HG02938 (cell line): ENCODE measurements at regions not wholly inside any gene's neighbourhood (a gene's known extent, or its start where the extent isn't known, plus 50 kb on each side); places are given as distances from the start of the nearest gene placed in this dataset.
"Not testable (repeated sequence)": the region's sequence is repeated elsewhere in the genome, so short reads cannot be mapped to it uniquely, and the experiment has no call there.

ENCODE experiments used
- ATAC-seq: cut with Tn5 transposase; IDR thresholded peaks from one replicate; pipeline ENCODE4 v1.9.1; 2021; ENCODE audit warnings: mild to moderate bottlenecking, moderate library complexity; ENCODE audit not compliant: unreplicated experiment

- not testable (repeated sequence) for ATAC-seq
Observed at GRCh38 chr11:82396639-82397038, 337.0 kb downstream of the FAM181B start.

DNA sequence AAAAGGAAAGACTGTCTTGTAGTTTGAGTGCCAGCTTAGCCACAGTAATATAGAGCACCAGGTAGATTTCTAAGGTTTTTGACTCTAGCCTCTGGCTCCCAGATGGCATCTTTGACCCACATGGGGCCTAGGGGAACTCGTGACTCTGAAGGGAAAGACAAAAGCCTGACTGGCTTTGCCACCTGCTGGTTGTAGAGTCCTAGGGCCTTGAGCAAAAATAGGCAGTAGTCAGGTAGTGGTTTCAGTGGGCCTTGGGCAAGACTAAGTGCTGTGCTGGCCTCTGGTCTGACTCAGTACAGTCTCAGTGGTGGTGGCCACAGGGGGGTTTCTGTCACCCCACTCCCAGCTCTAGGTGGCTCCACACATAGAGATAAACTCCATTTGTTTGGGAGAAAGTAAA lies 349.4 kb downstream of the FAM181B start:
- no peak for ATAC-seq

- ATAC-seq = no peak
Observed at GRCh38 chr11:82373781-82374542, 359.7 kb downstream of the FAM181B start.

DNA sequence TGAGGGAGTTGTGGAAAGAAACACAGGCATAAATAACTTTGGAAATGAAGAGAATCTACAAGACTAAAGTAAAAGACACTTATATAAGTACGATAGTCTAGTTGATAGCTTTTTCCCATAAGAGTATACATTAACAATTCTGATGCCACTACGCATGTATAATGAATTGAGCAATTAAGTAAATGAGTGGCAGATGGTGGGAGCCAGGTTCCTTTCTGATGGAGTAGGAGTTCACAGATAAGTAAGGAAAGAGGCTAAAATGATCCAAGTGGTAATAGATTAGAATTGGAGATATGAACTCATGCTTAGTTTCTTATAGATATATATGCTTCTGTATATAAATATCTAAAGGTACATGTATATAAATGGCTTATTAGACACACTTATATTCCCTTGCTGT lies 368.3 kb downstream of the FAM181B start:
- ATAC-seq = no peak

DNA sequence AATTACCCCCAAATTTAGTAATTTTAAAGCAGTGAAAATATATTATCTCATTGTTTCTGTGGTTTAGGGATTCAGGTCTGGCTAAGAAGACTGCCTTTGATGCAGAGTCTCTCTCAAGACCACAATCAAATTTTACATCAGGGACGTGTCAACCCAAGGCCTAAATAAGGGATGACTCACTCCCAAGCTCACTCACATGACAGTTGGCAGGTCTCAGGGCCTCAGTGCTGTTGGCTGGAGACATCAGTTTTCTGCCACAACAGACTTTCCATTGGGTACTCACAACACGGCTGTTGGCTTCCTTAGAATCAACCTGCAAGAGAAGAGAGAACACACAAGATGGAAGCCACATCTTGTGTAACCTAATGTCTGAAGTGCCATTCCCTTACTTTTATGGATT lies 377.3 kb downstream of the FAM181B start:
- no peak for ATAC-seq

GRCh38 chr11:82355313-82355823 lies 378.3 kb downstream of the FAM181B start:
- no peak for ATAC-seq

DNA sequence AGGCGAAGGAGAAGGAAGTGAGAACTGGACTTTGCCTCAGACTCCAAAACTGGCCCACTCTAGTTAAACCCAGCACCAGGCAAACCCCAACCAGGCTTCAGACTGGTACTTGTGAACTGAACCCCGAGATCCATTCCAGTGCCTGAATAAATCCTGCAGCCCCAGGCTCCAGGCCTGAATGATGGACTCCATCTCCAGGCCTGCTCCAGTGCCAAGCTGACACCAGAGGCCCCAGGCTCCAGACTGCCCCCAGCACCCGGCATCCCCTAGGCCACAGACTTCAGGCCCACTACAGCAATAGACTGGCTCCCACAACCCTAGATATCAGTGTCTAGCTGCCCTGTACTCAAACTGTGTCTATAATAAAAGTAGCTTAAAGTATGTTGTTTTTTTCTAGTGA lies 406.8 kb downstream of the FAM181B start:
- no peak for ATAC-seq

- ATAC-seq = no peak
Observed at GRCh38 chr11:82321206-82321605, 412.5 kb downstream of the FAM181B start.

- no peak for ATAC-seq
Observed at GRCh38 chr11:82315093-82315492, 418.6 kb downstream of the FAM181B start.

DNA sequence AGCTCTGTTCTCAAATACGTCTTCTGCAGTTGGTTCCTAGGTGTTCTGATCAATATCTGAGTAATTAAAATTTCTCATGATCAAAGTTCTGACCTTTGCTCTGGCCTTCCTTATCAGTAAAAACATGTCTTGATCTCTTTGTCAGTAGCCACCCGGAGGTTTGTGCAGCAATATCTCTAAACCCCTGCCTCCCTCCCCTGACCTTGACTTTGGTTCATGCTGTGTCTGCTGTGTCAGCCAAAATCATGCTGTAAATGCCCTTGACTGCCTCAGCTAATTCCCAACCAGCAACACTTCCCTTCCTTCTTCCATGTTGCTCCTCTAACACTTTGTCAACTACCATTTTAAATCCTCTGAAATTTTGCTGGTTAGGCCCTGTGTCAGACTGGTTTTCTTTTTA lies 424.7 kb downstream of the FAM181B start:
- ATAC-seq = no peak

DNA sequence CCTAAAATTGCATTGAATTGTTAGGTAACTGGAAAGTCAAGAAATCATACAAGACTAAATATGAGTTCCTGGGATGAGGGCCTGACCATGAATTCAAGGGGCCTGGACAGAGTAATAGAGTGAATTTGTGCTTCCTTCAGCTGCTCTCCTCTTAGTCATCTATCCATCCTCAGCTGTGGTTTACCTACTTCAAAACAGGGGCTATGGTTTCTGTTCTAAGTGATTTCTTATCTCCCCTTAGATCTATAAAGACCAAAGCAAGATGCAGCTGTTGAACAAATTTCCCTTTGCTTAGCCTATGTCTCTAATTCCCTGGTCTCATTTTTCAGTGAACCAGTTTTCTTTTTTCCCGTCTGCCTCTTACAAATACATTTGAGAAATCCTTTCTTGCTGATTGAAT lies 428.5 kb downstream of the FAM181B start:
- ATAC-seq = no peak

- ATAC-seq = no peak
Observed at GRCh38 chr11:82303671-82304070, 430.0 kb downstream of the FAM181B start.

DNA sequence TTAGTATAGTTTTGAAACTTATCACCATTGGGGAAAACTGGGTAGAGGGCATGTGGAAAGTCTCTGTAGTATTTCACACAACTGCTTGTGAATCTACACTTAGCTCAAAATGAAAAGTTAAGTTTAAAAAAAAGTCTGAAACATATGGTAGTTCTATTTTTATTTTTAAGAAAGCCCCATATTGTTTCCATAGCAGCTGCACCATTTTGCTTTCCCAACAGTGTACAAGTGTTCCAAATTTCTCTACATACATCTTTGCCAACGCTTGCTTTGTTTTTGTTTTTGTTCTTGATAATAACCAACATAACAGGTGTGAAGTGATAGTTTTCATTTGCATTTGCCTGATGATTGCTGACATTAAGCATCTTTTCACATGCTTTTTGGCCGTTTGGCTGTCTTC lies 445.2 kb downstream of the FAM181B start:
- no peak for ATAC-seq

DNA sequence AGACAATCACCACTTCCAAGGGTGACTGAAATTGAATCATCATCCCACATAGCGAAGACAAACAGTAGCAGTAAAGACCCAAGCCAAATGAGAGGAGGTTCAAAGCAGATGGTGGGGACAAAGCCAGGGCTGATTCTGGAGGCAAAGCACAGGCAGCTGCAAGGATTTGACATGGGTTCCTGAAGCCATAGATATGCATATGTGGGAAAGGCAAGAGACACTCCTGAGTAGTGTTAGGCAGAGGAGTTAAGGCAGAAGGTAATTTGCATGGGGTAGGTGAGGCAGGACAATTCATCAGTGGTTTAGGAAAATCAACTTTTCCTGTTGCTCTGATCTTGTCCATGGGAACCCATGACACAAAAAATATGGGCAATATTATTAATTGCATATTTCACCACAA lies 462.8 kb downstream of the FAM181B start:
- no peak for ATAC-seq

- no peak for ATAC-seq
Observed at GRCh38 chr11:82268627-82269026, 465.0 kb downstream of the FAM181B start.

DNA sequence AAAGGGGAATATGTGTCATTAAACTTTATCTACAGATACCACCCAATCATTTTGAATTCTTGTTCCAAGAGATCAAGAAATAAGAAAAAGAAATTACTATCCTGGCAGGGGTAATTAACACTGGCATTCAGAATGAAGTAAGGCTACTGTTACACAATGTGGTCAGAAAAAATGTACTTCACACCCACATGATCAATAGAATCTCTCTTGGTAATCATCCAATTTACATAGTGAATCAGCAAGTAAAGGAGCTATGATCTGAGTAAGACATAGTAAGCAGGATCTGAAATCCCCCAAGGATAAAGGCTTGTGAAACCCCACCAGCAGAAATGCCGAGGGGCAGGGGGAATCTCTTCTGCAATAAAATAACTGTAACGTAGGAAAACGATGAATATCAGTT lies 466.5 kb downstream of the FAM181B start:
- ATAC-seq = no peak

GRCh38 chr11:82261367-82261766 lies 472.3 kb downstream of the FAM181B start:
- ATAC-seq = no peak

GRCh38 chr11:82250047-82250446 lies 483.6 kb downstream of the FAM181B start:
- no peak for ATAC-seq

DNA sequence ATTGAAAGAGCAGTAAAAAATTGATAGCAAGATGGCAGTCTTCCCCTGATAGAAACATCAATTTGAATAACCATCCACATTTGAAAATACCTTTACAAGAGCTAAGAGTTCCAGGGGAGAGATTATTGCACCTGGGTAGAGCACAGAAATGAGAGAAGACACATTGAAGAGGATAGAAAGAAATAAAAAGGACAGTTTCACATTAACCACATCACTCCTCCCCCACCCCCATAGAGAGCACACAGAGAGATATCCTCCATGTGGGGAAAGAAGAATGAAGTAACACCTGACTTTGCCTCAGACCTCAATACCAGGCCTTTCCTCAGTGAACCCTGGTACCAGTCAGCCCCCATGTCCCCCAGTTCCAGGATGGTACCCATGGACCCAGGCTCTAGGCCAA lies 486.7 kb downstream of the FAM181B start:
- ATAC-seq = no peak

DNA sequence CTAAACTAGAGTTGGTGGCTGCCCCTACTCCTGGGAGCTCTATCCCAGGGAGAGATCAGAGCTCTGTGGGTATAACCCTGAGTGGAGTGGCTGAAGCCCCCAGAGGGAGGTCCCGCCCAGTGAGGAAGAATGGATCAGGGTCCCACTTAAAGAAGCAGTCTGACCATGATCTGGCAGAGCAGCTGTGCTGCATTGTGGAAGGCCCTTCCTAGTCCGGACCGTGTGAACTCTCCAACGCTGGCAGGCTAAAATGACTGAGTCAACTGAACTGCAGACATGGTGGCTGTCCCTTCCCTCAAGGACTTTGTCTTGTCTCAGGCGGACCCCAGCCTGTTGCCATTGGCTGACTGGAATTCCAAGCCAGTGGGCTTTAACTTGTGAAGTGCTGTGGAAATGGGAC lies 494.2 kb downstream of the FAM181B start:
- ATAC-seq = no peak

DNA sequence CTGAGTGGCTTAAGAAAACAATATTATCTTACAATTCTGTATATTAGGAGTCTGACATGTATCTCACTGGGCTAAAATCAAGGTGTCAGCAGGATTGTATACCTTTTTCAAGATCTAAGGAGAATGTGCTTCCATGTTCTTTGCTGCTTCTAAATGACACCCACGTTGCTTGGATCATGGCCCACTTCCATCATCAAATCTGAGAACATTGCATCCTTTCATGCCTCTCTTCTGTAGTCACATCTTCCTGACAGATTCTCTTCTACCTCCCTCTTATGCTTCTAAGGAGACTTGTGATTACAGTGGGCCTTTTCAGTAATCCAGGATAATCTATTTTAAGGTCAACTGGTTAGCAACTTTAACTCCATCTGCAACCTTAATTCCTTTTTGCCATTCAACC lies 499.4 kb downstream of the FAM181B start:
- ATAC-seq = no peak

DNA sequence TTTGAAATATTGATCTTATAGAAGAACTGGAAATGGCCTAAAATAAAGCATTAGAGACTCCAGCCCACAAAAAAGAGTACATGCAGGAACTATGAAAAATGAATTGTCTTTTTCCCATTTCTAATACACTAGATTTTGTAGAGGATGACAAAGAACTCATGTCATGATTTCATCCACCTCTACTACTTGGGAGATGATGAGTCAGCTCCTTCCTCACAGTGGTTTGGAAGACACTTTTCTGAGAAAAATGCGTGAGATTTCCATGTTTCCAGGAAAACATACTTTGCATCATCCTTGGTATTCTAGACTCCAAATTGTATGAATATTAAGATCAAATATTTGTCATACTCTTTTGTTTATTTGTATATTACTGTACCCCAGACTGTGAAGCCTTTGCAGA lies 500.5 kb downstream of the FAM181B start:
- no peak for ATAC-seq

GRCh38 chr11:82229341-82229740 lies 504.3 kb downstream of the FAM181B start:
- no peak for ATAC-seq
